Esophagus squamous epithelium (tissue), 4 donors: ENCODE measurements at regions not wholly inside any gene's neighbourhood (a gene's known extent, or its start where the extent isn't known, plus 50 kb on each side); places are given as distances from the start of the nearest gene placed in this dataset.

Experiments
- POLR2A ChIP-seq, 4 donors: fragments of 450-650 bp; IDR thresholded peaks; one replicate each; pipeline ENCODE4 v1.6.1; 2017; ENCODE audit warnings: antibody characterized with exemption in 4 of 4, mild to moderate bottlenecking in 4 of 4, moderate library complexity in 3 of 4
- TF ChIP-seq, protein P1 (sequence below), 6 experiments: fragments of 450-650 bp in 4 of 6; fragments of 200-600 bp in 2 of 6; sonication (generic) in 2 of 6; IDR thresholded peaks; one replicate each; pipeline ENCODE4 v1.5.1; 2016 to 2019; ENCODE audit warnings: antibody characterized with exemption in 6 of 6, mild to moderate bottlenecking in 4 of 6, moderate library complexity in 4 of 6

DNA sequence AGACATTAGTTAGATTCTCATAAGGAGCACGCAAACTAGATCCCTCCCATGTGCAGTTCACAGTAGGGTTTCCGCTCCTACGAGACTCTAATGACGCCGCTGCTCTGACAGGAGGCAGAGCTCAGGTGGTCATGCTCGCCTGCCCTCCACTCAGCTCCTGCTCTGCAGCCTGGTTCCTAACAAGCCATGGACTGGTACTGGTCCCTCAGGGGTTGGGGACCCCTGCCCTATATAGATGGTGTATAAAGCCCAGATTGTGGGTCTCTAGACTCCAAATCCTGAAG lies 52.1 kb upstream of the LYRM9 start:
- TF ChIP-seq, protein P1, sequence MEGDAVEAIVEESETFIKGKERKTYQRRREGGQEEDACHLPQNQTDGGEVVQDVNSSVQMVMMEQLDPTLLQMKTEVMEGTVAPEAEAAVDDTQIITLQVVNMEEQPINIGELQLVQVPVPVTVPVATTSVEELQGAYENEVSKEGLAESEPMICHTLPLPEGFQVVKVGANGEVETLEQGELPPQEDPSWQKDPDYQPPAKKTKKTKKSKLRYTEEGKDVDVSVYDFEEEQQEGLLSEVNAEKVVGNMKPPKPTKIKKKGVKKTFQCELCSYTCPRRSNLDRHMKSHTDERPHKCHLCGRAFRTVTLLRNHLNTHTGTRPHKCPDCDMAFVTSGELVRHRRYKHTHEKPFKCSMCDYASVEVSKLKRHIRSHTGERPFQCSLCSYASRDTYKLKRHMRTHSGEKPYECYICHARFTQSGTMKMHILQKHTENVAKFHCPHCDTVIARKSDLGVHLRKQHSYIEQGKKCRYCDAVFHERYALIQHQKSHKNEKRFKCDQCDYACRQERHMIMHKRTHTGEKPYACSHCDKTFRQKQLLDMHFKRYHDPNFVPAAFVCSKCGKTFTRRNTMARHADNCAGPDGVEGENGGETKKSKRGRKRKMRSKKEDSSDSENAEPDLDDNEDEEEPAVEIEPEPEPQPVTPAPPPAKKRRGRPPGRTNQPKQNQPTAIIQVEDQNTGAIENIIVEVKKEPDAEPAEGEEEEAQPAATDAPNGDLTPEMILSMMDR (IDR thresholded peaks at IDR 0.05): no peak
- no peak for TF ChIP-seq POLR2A (IDR thresholded peaks at IDR 0.05)
